HG03520 (cell line): ENCODE measurements at regions not wholly inside any gene's neighbourhood (a gene's known extent, or its start where the extent isn't known, plus 50 kb on each side); places are given as distances from the start of the nearest gene placed in this dataset.

Experiments
- ATAC-seq: cut with Tn5 transposase; IDR thresholded peaks from one replicate; pipeline ENCODE4 v1.9.1; 2021; ENCODE audit warnings: mild to moderate bottlenecking, moderate library complexity; ENCODE audit not compliant: unreplicated experiment

- no peak for ATAC-seq
Measured at GRCh38 chr3:31482493-31483200, 50.1 kb upstream of the STT3B start.
